HEK293 (cell line): ENCODE measurements at regions not wholly inside any gene's neighbourhood (a gene's known extent, or its start where the extent isn't known, plus 50 kb on each side); places are given as distances from the start of the nearest gene placed in this dataset.

Experiments used
- CTCF ChIA-PET: fragments of 350-600 bp; formaldehyde crosslinking; extraction: SDS; loops from one replicate; lab custom pipeline; 2021; ENCODE audit warnings: antibody characterized with exemption; lab: Yijun Ruan, JAX
- POLR2A ChIA-PET: fragments of 300-600 bp; formaldehyde crosslinking; extraction: SDS; loops from one replicate; lab custom pipeline; 2020; ENCODE audit warnings: antibody characterized with exemption, inconsistent platforms; lab: Yijun Ruan, JAX
- H3K27ac ChIP-seq: fragments of 200-500 bp; sonication (Bioruptor generic); 2 replicates; pipeline ENCODE4 v1.5.1; 2014; ENCODE audit warnings: low read depth, low read length, control low read depth, inconsistent platforms; ENCODE audit errors: extremely low read depth
- H3K36me3 ChIP-seq, 2 experiments: fragments of 200-500 bp in 1 of 2; sonication (Bioruptor generic) in 1 of 2; 1 replicate in 1 of 2; 2 replicates in 1 of 2; pipeline ENCODE4 v1.5.1; 2014 to 2017; ENCODE audit warnings: inconsistent platforms in 2 of 2, low read length in 2 of 2; ENCODE audit not compliant: control insufficient read depth in 2 of 2, insufficient read depth in 1 of 2
- H3K4me1 ChIP-seq: fragments of 200-500 bp; sonication (Bioruptor generic); 2 replicates; pipeline ENCODE4 v1.5.1; 2014; ENCODE audit warnings: mild to moderate bottlenecking, low read length, inconsistent platforms; ENCODE audit not compliant: control insufficient read depth, insufficient read depth
- H3K4me3 ChIP-seq: 2 replicates; pipeline ENCODE4 v1.5.1; 2011; ENCODE audit warnings: low read depth, mild to moderate bottlenecking, control low read depth, low read length, moderate library complexity
- H3K9me3 ChIP-seq: fragments of 200-500 bp; sonication (Bioruptor generic); 2 replicates; pipeline ENCODE4 v1.5.1; 2014; ENCODE audit warnings: low read depth, low read length, inconsistent platforms; ENCODE audit not compliant: control insufficient read depth, insufficient read depth
- KLF7 ChIP-seq: fragments of 450-650 bp; formaldehyde crosslinking; IDR thresholded peaks from 2 replicates; pipeline ENCODE4 v1.5.1; 2016; ENCODE audit warnings: missing biosample characterization, missing genetic modification characterization, borderline replicate concordance
- KLF8 ChIP-seq: fragments of 450-650 bp; formaldehyde crosslinking; IDR thresholded peaks from 2 replicates; pipeline ENCODE4 v1.5.1; 2016; ENCODE audit warnings: missing biosample characterization, missing genetic modification characterization
- KLF9 ChIP-seq: fragments of 450-650 bp; formaldehyde crosslinking; IDR thresholded peaks from 2 replicates; pipeline ENCODE4 v1.5.1; 2016; ENCODE audit warnings: missing biosample characterization, missing genetic modification characterization, low read depth
- MYNN ChIP-seq: fragments of 450-650 bp; formaldehyde crosslinking; IDR thresholded peaks from 2 replicates; pipeline ENCODE4 v1.5.1; 2016; ENCODE audit warnings: missing biosample characterization, missing genetic modification characterization, borderline replicate concordance
- MZF1 ChIP-seq: fragments of 450-650 bp; formaldehyde crosslinking; IDR thresholded peaks from 2 replicates; pipeline ENCODE4 v1.5.1; 2017; ENCODE audit warnings: missing biosample characterization, missing genetic modification characterization, borderline replicate concordance
- PATZ1 ChIP-seq: fragments of 450-650 bp; formaldehyde crosslinking; IDR thresholded peaks from 2 replicates; pipeline ENCODE4 v1.5.1; 2016; ENCODE audit warnings: missing biosample characterization, missing genetic modification characterization
- PRDM1 ChIP-seq: fragments of 450-650 bp; formaldehyde crosslinking; IDR thresholded peaks from 2 replicates; pipeline ENCODE4; 2016; ENCODE audit warnings: missing biosample characterization, missing genetic modification characterization
- ZBTB48 ChIP-seq: fragments of 450-650 bp; formaldehyde crosslinking; IDR thresholded peaks from 2 replicates; pipeline ENCODE4 v1.5.1; 2016; ENCODE audit warnings: missing biosample characterization, missing genetic modification characterization
- ZNF10 ChIP-seq: fragments of 450-650 bp; formaldehyde crosslinking; IDR thresholded peaks from 2 replicates; pipeline ENCODE4 v1.5.1; 2017; ENCODE audit warnings: missing biosample characterization, missing genetic modification characterization
- ZNF146 ChIP-seq: fragments of 450-650 bp; formaldehyde crosslinking; IDR thresholded peaks from 2 replicates; pipeline ENCODE4 v1.5.1; 2016; ENCODE audit warnings: missing biosample characterization, missing genetic modification characterization
- ZNF157 ChIP-seq: fragments of 450-650 bp; formaldehyde crosslinking; IDR thresholded peaks from 2 replicates; pipeline ENCODE4 v1.5.1; 2016; ENCODE audit warnings: missing biosample characterization, missing genetic modification characterization
- ZNF350 ChIP-seq: fragments of 450-650 bp; formaldehyde crosslinking; IDR thresholded peaks from 2 replicates; pipeline ENCODE4 v1.5.0; 2017; ENCODE audit warnings: missing biosample characterization, mild to moderate bottlenecking, missing genetic modification characterization
- ZNF366 ChIP-seq: fragments of 450-650 bp; formaldehyde crosslinking; conservative IDR thresholded peaks from 2 replicates; pipeline ENCODE4 v1.5.1; 2016; ENCODE audit warnings: missing biosample characterization, missing genetic modification characterization
- ZNF488 ChIP-seq: fragments of 450-650 bp; formaldehyde crosslinking; IDR thresholded peaks from 2 replicates; pipeline ENCODE4 v1.5.1; 2016; ENCODE audit warnings: missing biosample characterization, missing genetic modification characterization
- ZNF510 ChIP-seq: fragments of 450-650 bp; formaldehyde crosslinking; IDR thresholded peaks from 2 replicates; pipeline ENCODE4 v1.5.1; 2018; ENCODE audit warnings: mild to moderate bottlenecking, missing genetic modification characterization, missing biosample characterization; ENCODE audit not compliant: insufficient replicate concordance
- ZNF596 ChIP-seq: fragments of 450-650 bp; IDR thresholded peaks from 2 replicates; pipeline ENCODE4 v1.5.0; 2018; ENCODE audit warnings: missing biosample characterization, mild to moderate bottlenecking, missing genetic modification characterization, moderate library complexity
- ZNF777 ChIP-seq: fragments of 450-650 bp; formaldehyde crosslinking; IDR thresholded peaks from 2 replicates; pipeline ENCODE4 v1.5.1; 2017; ENCODE audit warnings: missing biosample characterization, missing genetic modification characterization, borderline replicate concordance

- H3K4me1 ChIP-seq = peaks cover 19% of the 10 kb centered on the region
- no peak for TF ChIP-seq ZNF596
- ChIA-PET POLR2A (no interaction called here), CTCF (no interaction called here)
- H3K36me3 ChIP-seq = no peaks in the 10 kb centered on the region
- H3K9me3 ChIP-seq = no peaks in the 10 kb centered on the region
- no peak overlapping the region for H3K27ac ChIP-seq
- no peak overlapping the region for H3K4me3 ChIP-seq
Measured at GRCh38 chr18:6565815-6566081, 151.0 kb upstream of the L3MBTL4 start.

GRCh38 chr18:6566338-6566911, 151.7 kb upstream of the L3MBTL4 start:
- Histone ChIP-seq H3K4me3 (no peak overlapping the region), H3K27ac (no peak overlapping the region), H3K9me3 (no peaks in the 10 kb centered on the region), H3K4me1 (peaks cover 15% of the 10 kb centered on the region), H3K36me3 (no peaks in the 10 kb centered on the region)
- TF ChIP-seq PRDM1 = peak; percentile 55
- TF ChIP-seq MZF1 = no peak
- POLR2A ChIA-PET = no interaction called here
- CTCF ChIA-PET = interaction anchor here (0.9 kb wide), 1 partner anchor 27 kb away, joined by 3 read pairs; no protein-coding TSS in a partner anchor

GRCh38 chr18:6569813-6570212, 155.1 kb upstream of the L3MBTL4 start:
- ChIA-PET CTCF (interaction anchor here (0.7 kb wide), 1 partner anchor 317 kb away, joined by 4 read pairs; no protein-coding TSS in a partner anchor), POLR2A (no interaction called here)
- Histone ChIP-seq H3K27ac (no peak overlapping the region), H3K36me3 (no peaks in the 10 kb centered on the region), H3K9me3 (no peaks in the 10 kb centered on the region)
- TF ChIP-seq ZBTB48 (tag by site-specific recombination) (peak; percentile 71; the same call in 1 of the 2 replicates), PATZ1 (tag by site-specific recombination) (no peak)
- TF ChIP-seq, all 188 proteins: peak for 1
- Histone ChIP-seq H3K4me1 (peaks cover 8% of the 10 kb centered on the region; the same call in 1 of the 2 replicates), H3K4me3 (no peak overlapping the region)

GRCh38 chr18:6570581-6571238, 156.0 kb upstream of the L3MBTL4 start:
- Histone ChIP-seq H3K4me1 (peaks cover 5% of the 10 kb centered on the region; the same call in 1 of the 2 replicates), H3K9me3 (no peaks in the 10 kb centered on the region), H3K36me3 (no peaks in the 10 kb centered on the region), H3K27ac (no peak overlapping the region), H3K4me3 (no peak overlapping the region)
- ChIA-PET CTCF (interaction anchor here (0.6 to 0.7 kb wide), 2 partner anchors 212 to 316 kb away, joined by 4 to 6 read pairs; no protein-coding TSS in a partner anchor), POLR2A (no interaction called here)
- no peak for TF ChIP-seq KLF7 (tag by site-specific recombination)
- TF ChIP-seq ZNF777 (tag by site-specific recombination) = no peak
- no peak for TF ChIP-seq ZNF146 (tag by site-specific recombination)
- TF ChIP-seq ZNF157 (tag by site-specific recombination) = no peak
- no peak for TF ChIP-seq ZNF350 (tag by site-specific recombination)
- no peak for TF ChIP-seq KLF9
- no peak for TF ChIP-seq ZNF10
- TF ChIP-seq ZNF488 (tag by site-specific recombination) = no peak
- no peak for TF ChIP-seq ZNF510 (tag by site-specific recombination)
- TF ChIP-seq KLF8 = no peak
- no peak for TF ChIP-seq MYNN (tag by site-specific recombination)
- no peak for TF ChIP-seq ZNF366 (tag by site-specific recombination)
